ENCODE measurements at regions not wholly inside any gene's neighbourhood (a gene's known extent, or its start where the extent isn't known, plus 50 kb on each side); places are given as distances from the start of the nearest gene placed in this dataset.

GRCh38 chr10:83937161-83937560, 202.1 kb upstream of the GHITM start:
- DNase-seq (ENCODE audit: low read depth): no peak

DNA sequence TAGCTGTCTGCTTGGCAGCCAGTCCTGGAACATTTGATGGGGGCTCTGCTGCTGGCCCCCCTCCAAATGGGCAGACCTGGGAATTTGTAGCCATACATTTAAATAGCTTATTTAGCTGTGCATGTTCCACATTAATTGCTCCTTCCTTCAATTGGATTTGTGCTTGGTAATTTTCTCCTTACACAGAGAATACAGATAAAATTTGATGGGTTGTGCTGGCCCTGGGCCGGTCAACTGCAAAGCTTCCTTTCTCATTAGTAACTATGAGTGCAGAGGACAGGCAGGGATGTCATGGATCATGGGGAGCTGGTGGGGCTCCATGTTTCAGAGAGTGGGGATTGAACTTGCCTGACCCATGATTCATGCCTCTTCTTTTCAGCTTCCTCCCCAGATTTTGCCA, 201.5 kb upstream of the GHITM start:
- no peak for DNase-seq (ENCODE audit: low read depth)

DNA sequence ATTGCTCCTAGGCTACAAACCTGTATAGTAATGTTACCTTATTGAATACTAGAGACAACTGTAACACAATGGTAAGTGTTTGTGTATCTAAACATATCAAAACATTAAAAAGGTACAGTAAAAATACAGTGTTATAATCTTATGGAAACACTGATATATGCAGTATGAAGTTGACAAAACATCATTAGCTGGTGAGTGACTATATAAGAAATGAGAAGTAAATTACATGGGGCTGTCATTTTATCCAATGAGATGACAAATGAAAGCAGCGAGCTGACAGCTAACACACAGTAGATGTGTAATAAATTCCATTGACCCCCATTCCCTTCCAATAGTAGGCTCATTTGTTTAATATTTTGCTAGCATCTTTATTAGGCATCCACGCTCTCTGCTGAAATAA, 198.1 kb upstream of the GHITM start:
- DNase-seq (ENCODE audit: low read depth): no peak

DNA sequence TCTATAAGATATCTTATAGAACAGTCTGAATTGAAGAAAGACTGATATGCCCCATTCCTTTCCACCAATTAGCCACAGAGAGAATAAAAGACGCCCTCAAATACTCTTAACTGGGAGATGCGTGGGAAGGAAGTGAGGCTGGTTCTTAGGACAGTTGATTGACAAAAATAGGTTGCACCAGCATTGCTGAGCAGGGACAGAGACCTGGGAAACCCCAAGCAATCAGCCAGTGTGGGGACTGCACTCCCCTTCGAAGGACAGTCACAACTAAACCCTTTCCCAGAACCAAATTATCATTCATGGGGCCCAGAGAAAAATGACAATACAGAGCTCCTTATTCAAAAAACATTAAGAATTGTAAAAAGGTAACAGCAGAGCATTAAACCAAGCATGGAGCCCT, 196.9 kb upstream of the GHITM start:
- DNase-seq (ENCODE audit: low read depth): no peak

GRCh38 chr10:83943049-83943448, 196.3 kb upstream of the GHITM start:
- no peak for DNase-seq (ENCODE audit: low read depth)

- DNase-seq (ENCODE audit: low read depth): no peak
Measured at GRCh38 chr10:83943920-83944319, 195.4 kb upstream of the GHITM start.

DNA sequence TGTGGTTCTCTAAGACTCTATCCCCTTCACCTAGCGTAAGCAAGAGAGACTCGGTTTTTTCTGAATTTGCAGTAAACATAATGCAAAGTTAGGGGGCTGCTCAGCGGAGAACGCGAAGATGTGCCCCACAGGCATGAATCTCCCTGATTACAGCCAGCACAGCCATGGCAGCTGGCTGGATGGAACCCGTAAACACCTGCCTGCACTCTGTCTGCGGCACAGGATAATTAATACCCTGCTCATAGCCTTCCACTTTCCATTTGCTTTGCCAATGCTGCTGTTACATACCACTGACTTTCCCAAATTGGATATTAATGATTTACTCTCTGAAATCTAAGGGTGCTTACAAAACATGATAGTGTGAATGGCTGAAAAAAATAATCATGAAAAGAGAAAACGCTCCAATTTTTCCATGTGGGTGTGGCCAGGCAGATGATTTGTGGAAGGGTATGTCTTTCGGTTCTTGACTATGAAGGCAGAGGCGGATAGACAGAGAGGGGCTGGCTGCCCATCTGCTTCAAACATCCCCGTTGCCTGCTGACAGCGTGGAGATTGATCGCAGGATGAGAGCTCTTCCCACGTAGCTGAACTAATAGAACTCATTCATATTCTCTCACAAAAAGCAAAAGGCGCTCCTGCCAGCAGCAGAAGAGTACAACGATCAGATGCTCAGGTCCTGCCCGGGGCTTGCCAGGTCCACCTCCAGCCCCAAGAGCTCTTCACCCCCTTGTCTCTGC, 193.2 kb upstream of the GHITM start:
- no peak for DNase-seq (ENCODE audit: low read depth)

- no peak for DNase-seq (ENCODE audit: low read depth)
Measured at GRCh38 chr10:83952314-83952713, 187.0 kb upstream of the GHITM start.

- no peak for DNase-seq (ENCODE audit: low read depth)
Measured at GRCh38 chr10:83953589-83953988, 185.7 kb upstream of the GHITM start.

- no peak for DNase-seq (ENCODE audit: low read depth)
Measured at GRCh38 chr10:83954193-83954799, 185.0 kb upstream of the GHITM start.

- no peak for DNase-seq (ENCODE audit: low read depth)
Measured at GRCh38 chr10:83955406-83955805, 183.9 kb upstream of the GHITM start.

GRCh38 chr10:83957168-83957947, 182.0 kb upstream of the GHITM start:
- DNase-seq (ENCODE audit: low read depth): no peak

DNA sequence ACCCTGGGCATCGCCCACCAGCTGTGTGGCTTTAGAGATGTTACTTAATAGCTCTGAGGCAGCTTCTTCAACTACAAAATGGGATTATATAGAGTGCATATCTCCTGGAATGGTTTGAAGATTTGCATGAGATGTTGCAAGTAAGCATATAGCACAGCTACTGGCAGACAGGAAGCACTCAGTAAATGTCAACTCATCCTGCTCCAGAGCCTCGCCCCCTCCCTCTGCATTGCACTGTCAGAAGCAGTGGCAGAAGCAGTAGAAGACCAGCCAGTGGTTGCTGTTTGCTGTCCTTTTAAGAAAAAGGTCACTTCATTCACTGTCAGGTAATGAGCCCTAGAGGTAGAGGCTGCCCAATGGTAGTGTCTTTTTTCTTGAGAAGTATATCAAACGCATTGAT, 180.0 kb upstream of the GHITM start:
- no peak for DNase-seq (ENCODE audit: low read depth)

DNA sequence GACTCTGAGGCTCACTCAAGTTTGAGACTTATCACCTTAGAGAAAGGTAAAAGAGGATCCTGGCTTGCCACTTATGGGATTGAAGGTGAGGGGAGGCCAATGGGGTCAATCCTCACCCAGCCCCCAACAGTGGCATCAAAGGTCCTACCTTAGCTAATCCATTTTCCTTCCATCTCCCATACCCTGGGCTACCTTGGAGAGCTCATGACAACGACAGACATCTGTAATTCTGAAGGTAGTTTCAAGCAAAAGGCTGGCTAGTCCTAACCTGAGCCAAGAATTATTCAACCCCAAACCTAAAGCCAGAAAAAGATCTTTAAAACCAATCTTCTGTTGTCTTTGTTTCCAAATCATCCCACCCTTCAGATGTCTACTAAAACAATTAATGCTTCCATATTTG, 179.2 kb upstream of the GHITM start:
- no peak for DNase-seq (ENCODE audit: low read depth)

DNA sequence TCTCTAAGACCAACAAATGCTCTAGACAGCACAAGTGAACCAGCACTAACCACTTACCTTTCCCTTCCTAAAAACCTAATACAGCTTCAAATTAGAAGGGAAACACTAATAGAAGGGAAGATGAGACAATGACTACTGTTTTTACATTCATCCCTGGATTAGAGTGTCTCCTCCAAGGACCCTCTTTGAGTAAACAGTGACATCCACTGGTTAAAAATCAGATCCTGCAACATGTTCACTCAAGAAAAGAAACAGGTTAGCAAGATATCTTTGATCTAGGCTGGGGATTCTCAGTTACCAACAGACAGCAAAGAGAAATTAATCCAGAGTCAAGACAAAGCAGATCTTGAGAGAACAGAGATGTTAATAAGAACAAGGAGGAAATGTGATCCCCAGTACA, 177.7 kb upstream of the GHITM start:
- no peak for DNase-seq (ENCODE audit: low read depth)

DNA sequence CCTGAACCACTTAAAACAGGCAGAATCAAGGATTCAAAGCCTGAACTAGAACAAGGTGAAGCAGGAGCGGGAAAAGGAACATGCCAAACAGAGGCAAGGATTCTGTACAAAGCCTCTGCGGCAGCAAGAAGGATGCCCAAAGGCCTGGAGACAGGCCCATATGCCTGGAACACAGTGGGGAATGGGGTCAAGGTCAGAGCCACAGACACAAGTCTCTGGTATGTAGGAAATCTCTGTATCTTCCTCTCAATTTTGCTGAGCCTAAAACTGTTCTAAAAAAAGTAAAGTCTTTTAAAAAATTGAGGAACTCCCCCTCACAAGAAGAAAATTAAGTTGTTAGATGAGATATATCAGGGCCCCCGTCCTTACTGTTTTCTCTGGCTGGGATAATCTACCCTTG, 175.9 kb upstream of the GHITM start:
- no peak for DNase-seq (ENCODE audit: low read depth)

DNA sequence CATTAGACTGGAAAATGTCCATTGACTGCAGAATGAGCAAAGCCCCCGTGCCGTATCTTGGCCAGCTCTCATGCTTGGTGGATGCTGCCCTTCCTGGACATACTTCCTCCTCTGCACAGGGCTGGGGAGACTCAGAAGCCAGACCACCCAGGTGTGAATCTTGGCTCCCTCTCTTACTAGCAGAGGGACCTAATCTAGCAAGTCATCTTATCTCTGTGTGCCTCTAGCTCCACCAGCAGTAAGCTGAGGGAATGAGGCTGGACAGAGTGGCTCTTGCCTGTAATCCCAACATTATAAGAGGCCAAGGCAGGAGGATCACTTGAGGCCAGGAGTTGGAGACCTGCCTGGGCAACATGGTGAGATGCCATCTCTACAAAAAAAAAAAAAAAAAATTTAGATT, 173.8 kb upstream of the GHITM start:
- no peak for DNase-seq (ENCODE audit: low read depth)

- no peak for DNase-seq (ENCODE audit: low read depth)
Measured at GRCh38 chr10:83968052-83968451, 171.3 kb upstream of the GHITM start.

- DNase-seq (ENCODE audit: low read depth): no peak
Measured at GRCh38 chr10:83978681-83979383, 160.5 kb upstream of the GHITM start.

DNA sequence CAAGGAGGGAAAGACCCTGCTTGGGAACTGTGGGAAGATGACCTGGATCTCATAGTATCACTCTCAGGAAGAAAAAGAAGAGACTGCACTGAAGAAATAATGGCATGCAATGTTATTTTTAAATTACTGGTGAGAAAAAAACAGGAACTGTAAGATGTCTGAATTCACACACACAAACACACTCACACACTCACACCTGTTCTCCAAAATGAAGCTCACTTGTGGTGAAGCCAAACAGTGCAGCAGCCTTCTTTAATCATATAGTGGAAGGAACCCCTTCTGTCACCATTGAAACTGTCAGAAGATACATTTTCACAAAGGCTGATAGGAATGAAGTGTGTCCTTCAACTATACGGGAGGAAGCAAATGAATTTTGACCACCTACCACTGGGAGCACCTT, 156.5 kb upstream of the GHITM start:
- DNase-seq (ENCODE audit: low read depth): no peak

GRCh38 chr10:83983578-83984255, 155.6 kb upstream of the GHITM start:
- DNase-seq (ENCODE audit: low read depth): peak; percentile 10

DNA sequence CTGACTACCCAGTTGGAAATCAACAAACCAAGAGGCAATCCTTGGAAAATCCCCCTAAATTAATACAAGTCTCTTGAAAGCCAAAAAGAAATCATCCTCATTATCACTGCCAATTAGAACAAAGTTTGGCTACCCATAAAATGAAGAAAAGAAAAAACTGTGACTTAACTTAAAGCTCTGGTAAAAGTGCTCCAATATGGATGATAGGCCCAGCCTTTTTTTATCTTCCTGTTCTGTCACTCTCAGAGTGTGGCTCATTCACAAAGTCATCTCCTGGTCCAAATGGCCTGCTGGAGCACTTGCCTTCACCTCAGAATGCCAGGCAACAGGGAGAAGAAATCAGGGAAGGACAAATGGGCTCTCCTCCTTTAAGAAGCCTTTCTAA, 155.1 kb upstream of the GHITM start:
- no peak for DNase-seq (ENCODE audit: low read depth)

Data from GM04504 (cell line).